22Rv1 (cell line): ENCODE measurements at regions not wholly inside any gene's neighbourhood (a gene's known extent, or its start where the extent isn't known, plus 50 kb on each side); places are given as distances from the start of the nearest gene placed in this dataset.

ENCODE experiments used
- CTCF ChIP-seq: fragments of 450-650 bp; IDR thresholded peaks from 2 replicates; pipeline ENCODE4 v1.5.1; 2017; ENCODE audit warnings: mild to moderate bottlenecking
- ZFX ChIP-seq: fragments of 450-650 bp; IDR thresholded peaks from 2 replicates; pipeline ENCODE4 v1.6.1; 2017; ENCODE audit warnings: antibody characterized with exemption, borderline replicate concordance

GRCh38 chr10:4080225-4080805 lies 295.3 kb upstream of the KLF6 start:
- no peak for TF ChIP-seq CTCF
- TF ChIP-seq ZFX = no peak
